ENCODE measurements at regions not wholly inside any gene's neighbourhood (a gene's known extent, or its start where the extent isn't known, plus 50 kb on each side); places are given as distances from the start of the nearest gene placed in this dataset.

DNA sequence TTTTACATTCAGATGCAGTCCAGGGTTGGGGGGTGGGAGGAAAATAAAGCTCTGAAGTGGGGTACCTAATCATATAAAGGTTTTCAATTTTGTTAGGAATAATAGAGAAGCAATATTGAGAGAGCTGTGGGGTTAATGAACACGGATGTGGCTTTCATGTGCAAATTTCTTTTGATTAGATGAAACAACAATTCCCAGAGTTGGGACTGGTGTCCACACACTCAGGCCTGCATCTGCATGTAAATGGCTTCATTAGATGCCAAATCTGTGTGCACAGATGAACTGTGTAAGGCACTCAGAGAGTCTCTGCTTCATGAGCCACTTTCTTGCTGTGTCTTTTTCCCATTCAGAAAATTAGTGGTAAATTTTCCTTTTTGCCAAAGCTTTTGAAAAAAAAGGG, 377.1 kb upstream of the NOVA1 start:
- TF ChIP-seq, protein P1, sequence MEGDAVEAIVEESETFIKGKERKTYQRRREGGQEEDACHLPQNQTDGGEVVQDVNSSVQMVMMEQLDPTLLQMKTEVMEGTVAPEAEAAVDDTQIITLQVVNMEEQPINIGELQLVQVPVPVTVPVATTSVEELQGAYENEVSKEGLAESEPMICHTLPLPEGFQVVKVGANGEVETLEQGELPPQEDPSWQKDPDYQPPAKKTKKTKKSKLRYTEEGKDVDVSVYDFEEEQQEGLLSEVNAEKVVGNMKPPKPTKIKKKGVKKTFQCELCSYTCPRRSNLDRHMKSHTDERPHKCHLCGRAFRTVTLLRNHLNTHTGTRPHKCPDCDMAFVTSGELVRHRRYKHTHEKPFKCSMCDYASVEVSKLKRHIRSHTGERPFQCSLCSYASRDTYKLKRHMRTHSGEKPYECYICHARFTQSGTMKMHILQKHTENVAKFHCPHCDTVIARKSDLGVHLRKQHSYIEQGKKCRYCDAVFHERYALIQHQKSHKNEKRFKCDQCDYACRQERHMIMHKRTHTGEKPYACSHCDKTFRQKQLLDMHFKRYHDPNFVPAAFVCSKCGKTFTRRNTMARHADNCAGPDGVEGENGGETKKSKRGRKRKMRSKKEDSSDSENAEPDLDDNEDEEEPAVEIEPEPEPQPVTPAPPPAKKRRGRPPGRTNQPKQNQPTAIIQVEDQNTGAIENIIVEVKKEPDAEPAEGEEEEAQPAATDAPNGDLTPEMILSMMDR (IDR thresholded peaks at IDR 0.05) = no peak
- no peak for TF ChIP-seq POLR2A (IDR thresholded peaks at IDR 0.05)
